ENCODE measurements at regions not wholly inside any gene's neighbourhood (a gene's known extent, or its start where the extent isn't known, plus 50 kb on each side); places are given as distances from the start of the nearest gene placed in this dataset.
A peak's percentile ranks its signal among the peaks of the same experiment; 100 is the strongest.

GRCh38 chr10:121112579-121113384, 261.6 kb downstream of the WDR11 start:
- Mint-ChIP-seq H3K27ac (ENCODE audit: unreplicated experiment) (peak overlapping the region; percentile 93), H3K27me3 (ENCODE audit: insufficient read depth, unreplicated experiment) (no peaks in the 10 kb centered on the region), H3K4me1 (ENCODE audit: low read depth, unreplicated experiment) (peaks cover 11% of the 10 kb centered on the region), H3K9me3 (ENCODE audit: unreplicated experiment) (peaks cover 33% of the 10 kb centered on the region), H3K4me3 (ENCODE audit: unreplicated experiment) (no peak overlapping the region), H3K36me3 (ENCODE audit: insufficient read depth, unreplicated experiment) (peaks cover 7% of the 10 kb centered on the region)
- no TSS peak for BruUV-seq (replicated peaks)
- H3K4me3 ChIP-seq (ENCODE audit: low read depth, low read length) = no peak overlapping the region
- POLR2A ChIA-PET = no interaction called here
- no peaks in the 10 kb centered on the region for H3K36me3 ChIP-seq (ENCODE audit: control insufficient read depth, insufficient read depth, low read length)
- peaks cover 14% of the 10 kb centered on the region for H3K9me3 ChIP-seq
- no peaks in the 10 kb centered on the region for H3K27me3 ChIP-seq (replicated peaks; ENCODE audit: control insufficient read depth, insufficient read depth, low read length)
- intact Hi-C loops (cut with micrococcal nuclease; ENCODE audit: unreplicated experiment) = no loop called here
- peak in 1 of 2 experiments; percentile 1 for TF ChIP-seq CTCF (IDR thresholded peaks at IDR 0.05; ENCODE audit: insufficient read depth in 1 of 2, low read depth in 1 of 2, low read length in 1 of 2, severe bottlenecking in 1 of 2, unreplicated experiment in 1 of 2)
- CTCF ChIA-PET = interaction anchor here (1.0 kb wide), 1 partner anchor 288 kb away, joined by 3 read pairs; no protein-coding TSS in a partner anchor
- DNase-seq = peak in 1 of 2 experiments; percentile 21
- H3K4me1 ChIP-seq = peaks cover 17% of the 10 kb centered on the region

- no peaks in the 10 kb centered on the region for H3K27me3 Mint-ChIP-seq (ENCODE audit: insufficient read depth, unreplicated experiment)
- TF ChIP-seq CTCF (IDR thresholded peaks at IDR 0.05; ENCODE audit: insufficient read depth in 1 of 2, low read depth in 1 of 2, low read length in 1 of 2, severe bottlenecking in 1 of 2, unreplicated experiment in 1 of 2) = no peak
- peaks cover 7% of the 10 kb centered on the region for H3K36me3 Mint-ChIP-seq (ENCODE audit: insufficient read depth, unreplicated experiment)
- BruUV-seq (replicated peaks) = no TSS peak
- CTCF ChIA-PET = interaction anchor here (1.0 kb wide), 1 partner anchor 289 kb away, joined by 3 read pairs; no protein-coding TSS in a partner anchor
- intact Hi-C loops (cut with micrococcal nuclease; ENCODE audit: unreplicated experiment) = no loop called here
- H3K4me1 Mint-ChIP-seq (ENCODE audit: low read depth, unreplicated experiment) = peaks cover 11% of the 10 kb centered on the region
- peak in 1 of 2 experiments; percentile 19 for DNase-seq
- peaks cover 33% of the 10 kb centered on the region for H3K9me3 Mint-ChIP-seq (ENCODE audit: unreplicated experiment)
- Histone ChIP-seq H3K4me1 (peaks cover 17% of the 10 kb centered on the region), H3K4me3 (ENCODE audit: low read depth, low read length) (no peak overlapping the region), H3K9me3 (peaks cover 14% of the 10 kb centered on the region), H3K36me3 (ENCODE audit: control insufficient read depth, insufficient read depth, low read length) (no peaks in the 10 kb centered on the region), H3K27me3 (replicated peaks; ENCODE audit: control insufficient read depth, insufficient read depth, low read length) (no peaks in the 10 kb centered on the region)
- no peak overlapping the region for H3K4me3 Mint-ChIP-seq (ENCODE audit: unreplicated experiment)
- POLR2A ChIA-PET = interaction anchor here (0.6 kb wide), 1 partner anchor 41 kb away, joined by 3 read pairs; no protein-coding TSS in a partner anchor
- peak overlapping the region; percentile 93 for H3K27ac Mint-ChIP-seq (ENCODE audit: unreplicated experiment)
Observed at GRCh38 chr10:121113385-121113696, 262.2 kb downstream of the WDR11 start.

- Mint-ChIP-seq H3K9me3 (ENCODE audit: unreplicated experiment) (peaks cover 33% of the 10 kb centered on the region), H3K27me3 (ENCODE audit: insufficient read depth, unreplicated experiment) (no peaks in the 10 kb centered on the region), H3K36me3 (ENCODE audit: insufficient read depth, unreplicated experiment) (peaks cover 7% of the 10 kb centered on the region), H3K27ac (ENCODE audit: unreplicated experiment) (no peak overlapping the region), H3K4me1 (ENCODE audit: low read depth, unreplicated experiment) (peaks cover 11% of the 10 kb centered on the region), H3K4me3 (ENCODE audit: unreplicated experiment) (no peak overlapping the region)
- no peak for DNase-seq
- Histone ChIP-seq H3K9me3 (peaks cover 14% of the 10 kb centered on the region), H3K36me3 (ENCODE audit: control insufficient read depth, insufficient read depth, low read length) (no peaks in the 10 kb centered on the region), H3K4me1 (peaks cover 17% of the 10 kb centered on the region), H3K4me3 (ENCODE audit: low read depth, low read length) (no peak overlapping the region), H3K27me3 (replicated peaks; ENCODE audit: control insufficient read depth, insufficient read depth, low read length) (no peaks in the 10 kb centered on the region)
- POLR2A ChIA-PET = interaction anchor here (0.6 kb wide), 1 partner anchor 41 kb away, joined by 3 read pairs; no protein-coding TSS in a partner anchor
- no peak for TF ChIP-seq CTCF (IDR thresholded peaks at IDR 0.05; ENCODE audit: insufficient read depth in 1 of 2, low read depth in 1 of 2, low read length in 1 of 2, severe bottlenecking in 1 of 2, unreplicated experiment in 1 of 2)
- intact Hi-C loops (cut with micrococcal nuclease; ENCODE audit: unreplicated experiment) = no loop called here
- BruUV-seq (replicated peaks) = no TSS peak
- CTCF ChIA-PET = no interaction called here
Observed at GRCh38 chr10:121113911-121114310, 262.7 kb downstream of the WDR11 start.
